ENCODE measurements at regions not wholly inside any gene's neighbourhood (a gene's known extent, or its start where the extent isn't known, plus 50 kb on each side); places are given as distances from the start of the nearest gene placed in this dataset.
"Not testable (repeated sequence)": the region's sequence is repeated elsewhere in the genome, so short reads cannot be mapped to it uniquely, and the experiment has no call there.

DNA sequence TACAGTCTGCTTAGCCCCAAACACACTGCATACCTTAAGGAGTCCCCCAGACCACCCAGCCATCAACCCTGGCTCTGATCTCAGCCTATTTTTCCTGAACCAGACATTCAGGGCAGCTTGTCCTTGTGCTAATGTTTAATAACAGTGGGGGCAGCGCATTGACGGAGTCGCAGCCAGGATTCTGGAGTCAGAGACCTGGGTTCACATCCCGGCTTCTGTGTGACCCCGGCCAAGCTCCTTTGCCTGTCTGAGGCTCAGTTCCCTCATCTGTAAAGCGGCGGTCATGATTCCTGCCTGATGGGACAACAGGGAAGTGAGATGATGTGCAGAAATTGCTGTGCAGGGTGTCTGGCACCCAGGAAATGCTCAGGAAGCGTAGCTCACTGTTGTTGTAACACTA lies 63.1 kb downstream of the MATN1 start:
- DNase-seq = no peak

DNA sequence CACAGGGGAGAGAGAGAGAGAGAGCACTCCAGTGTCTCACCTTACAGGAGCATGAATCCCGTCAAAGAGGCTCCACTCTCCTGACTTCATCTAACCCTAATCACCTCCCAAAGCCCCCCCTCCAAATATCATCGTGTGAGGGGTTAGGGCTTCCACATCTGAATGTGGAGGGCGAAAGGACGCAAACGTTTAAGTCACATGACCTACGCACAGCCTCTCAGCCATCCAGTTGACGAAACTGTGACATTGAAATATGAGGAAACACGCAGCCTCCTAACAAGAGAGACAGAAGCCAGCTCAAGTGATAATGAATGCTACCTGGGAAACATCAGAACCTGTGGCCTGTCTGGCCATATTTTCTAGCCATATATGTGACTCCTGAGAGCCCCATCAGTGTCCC lies 63.7 kb downstream of the MATN1 start:
- no peak for DNase-seq

DNA sequence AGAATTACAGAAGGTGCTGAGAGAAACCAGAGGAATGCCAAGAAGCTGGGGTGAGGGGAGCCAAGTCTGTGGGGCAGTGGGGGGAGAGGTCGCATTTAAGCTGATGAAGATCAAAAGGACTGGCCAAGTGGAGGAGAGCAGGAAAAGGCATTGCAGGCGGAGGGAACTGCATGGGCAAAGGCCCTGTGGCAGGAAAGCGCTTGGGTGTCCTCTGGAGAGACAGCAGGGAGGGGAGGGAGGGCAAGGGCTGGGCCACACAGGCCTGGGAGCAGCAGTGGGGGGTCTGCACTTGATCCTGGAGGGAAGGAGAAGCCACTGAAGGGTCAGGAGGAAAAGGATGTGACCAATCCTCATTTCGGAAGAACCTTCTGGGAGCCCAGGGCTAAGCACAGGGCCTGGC lies 65.0 kb downstream of the MATN1 start:
- DNase-seq = not testable (repeated sequence)

DNA sequence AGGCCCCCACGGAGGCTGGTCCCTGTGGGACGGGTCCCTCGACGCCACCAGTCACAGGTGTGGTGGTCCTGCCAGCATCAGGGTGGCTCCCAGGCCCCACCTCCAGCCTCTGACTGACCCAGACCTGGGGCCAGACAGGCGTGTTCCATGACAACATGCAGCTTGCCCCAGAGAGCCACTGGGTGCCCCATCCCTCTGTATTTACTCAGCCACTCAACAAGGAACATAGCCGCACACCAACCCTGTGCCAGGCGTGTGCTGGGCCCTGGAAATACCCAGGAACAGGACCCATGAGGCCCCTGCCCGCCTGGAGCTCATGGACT lies 65.4 kb downstream of the MATN1 start:
- DNase-seq = no peak

DNA sequence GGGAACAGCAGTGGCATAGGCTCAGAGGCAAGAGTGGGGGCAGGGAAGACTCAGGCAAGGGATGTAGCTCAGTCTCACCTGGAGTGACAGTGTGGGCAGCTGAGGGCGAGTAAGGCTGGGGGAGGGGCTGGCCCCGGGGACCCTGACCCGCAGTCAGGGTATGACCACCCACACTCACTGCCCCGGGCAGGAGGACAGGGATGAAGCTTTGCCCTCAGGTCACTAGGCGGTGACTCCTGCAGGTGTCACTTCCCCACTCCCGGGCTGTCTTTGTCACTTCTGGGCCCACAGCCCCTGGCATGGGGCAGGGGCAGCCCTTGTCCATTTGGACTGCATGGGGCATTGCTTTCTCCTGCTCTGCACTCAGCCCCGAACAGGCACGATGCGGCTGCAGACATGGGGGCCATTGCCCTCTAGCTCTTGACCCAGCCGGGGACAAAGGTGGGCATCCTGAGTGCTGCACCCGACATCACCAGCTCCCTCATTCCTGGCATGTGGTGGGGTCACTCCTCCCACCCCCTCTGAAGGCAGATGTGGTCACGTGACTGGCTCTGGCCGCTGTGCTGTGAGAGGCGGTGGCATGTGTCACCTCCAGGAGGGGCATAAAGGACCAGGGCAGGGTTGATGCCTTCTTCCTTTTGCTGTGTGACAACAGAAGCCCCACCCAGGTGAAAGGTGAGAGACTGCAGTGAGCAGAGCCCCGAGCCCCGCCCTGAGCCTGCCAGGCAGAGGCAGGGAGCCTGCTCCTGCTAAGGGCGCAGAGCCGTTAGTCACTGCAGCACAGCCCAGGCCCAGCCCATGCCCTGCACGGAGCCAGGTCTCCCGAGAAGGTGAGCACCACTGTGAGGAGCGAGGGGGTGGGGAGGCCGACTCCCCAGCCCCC lies 66.0 kb downstream of the MATN1 start:
- no peak for DNase-seq

DNA sequence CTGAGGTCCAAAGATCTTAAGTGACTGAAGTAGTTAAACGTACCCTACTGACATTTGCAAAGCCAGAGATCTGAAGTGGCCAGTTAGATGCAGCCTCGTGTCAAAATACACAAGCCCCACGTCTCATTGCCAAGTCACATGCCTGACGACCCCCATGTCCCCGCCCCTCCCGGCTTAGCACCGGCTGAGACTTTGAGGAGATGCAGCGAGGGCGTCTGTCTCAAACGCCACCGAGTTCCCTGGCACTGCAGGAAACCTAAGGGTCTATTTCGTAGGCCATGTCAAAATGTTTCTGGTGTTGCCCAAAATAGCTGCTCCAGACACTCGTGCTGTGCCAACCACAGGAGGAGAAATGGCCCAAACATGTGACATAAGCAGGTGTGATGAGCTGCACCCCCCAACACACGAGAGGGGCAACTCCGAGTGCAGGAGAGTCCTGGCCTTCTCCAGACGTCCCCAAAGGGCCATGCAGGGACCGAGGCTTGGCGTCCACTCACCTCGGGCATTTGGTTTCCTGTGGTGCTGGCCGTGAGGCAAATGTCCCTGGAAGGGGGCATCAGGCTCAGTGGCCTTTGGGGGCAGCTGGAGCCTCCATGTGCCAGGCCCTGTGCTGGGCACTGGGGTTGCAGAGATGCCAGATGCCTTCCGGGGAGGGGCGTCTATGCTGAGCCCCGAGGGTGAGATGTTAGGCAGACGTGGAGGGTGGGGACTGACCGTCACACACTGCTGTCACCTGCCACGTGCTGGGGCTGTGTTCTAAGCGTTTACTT lies 67.0 kb downstream of the MATN1 start:
- DNase-seq = no peak

DNA sequence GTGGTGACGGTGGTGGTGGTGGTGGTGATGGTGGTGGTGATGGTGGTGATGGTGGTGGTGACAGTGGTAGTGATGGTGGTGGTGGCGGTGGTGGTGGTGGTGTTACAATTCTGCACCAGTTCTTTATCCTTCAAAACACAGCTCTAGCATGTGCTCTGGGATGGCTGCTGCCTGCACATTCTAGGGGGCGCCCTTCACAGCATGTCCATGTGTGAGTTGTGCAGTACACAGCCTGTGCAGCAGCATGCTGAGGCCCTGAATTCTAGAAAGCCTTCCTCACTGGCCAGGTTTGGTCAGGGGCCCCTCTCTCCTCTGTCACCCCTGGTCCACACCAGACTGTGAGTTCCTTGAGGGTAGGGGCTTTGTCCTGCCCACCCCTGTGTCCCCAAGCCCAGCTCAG lies 67.7 kb downstream of the MATN1 start:
- no peak for DNase-seq

DNA sequence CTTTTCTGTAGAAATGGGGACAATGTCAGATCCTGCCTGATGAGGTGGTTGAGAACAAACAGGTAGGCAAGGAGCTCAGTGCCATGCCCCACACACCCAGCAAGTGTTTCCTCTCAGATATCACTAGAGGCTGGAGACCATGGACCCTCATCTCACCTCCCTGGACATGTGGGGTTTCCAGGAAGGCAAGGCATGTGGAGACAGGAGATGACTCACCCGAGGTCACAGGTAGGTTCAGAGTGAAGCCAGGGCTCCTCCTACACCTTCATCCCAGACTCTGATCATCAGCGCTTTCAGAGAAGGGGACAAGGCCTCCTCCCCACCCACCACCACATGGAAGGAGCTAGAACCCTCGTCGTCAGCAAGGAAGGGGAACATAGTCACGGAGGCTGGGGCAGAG lies 69.2 kb downstream of the MATN1 start:
- DNase-seq = no peak

DNA sequence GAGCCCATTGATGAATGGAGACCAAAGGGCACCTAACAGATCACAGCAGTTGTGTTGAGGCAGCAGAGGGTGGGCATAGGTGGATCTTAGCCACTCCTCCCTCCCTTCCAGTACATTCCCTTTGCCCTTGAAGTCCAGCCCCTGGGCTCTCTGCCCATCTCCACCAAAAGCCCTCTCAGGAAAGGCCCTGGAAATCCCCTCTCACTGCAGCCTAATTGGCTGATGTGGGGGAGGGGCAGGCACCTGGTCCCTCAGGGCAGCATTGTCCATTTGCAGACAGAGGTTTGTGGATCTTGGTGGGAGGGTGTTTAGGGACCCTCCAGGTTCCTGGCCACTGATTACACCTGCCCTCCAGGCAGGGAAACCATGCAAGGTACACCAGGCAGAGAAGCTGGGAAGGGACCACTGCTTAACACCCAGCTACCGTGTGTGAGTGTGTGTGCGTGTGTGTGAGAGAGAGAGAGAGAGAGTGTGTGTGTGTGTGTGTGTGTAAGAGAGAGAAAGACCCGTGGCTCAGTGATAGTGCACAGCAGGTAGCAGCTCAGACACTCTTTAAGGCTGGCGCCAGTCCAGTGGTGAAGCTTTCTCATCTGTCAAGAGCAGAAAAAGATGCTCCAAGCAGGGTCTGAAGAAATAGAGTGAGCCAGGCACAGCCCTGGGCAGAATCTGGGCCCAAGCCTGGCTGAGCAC lies 71.1 kb downstream of the MATN1 start:
- no peak for DNase-seq

DNA sequence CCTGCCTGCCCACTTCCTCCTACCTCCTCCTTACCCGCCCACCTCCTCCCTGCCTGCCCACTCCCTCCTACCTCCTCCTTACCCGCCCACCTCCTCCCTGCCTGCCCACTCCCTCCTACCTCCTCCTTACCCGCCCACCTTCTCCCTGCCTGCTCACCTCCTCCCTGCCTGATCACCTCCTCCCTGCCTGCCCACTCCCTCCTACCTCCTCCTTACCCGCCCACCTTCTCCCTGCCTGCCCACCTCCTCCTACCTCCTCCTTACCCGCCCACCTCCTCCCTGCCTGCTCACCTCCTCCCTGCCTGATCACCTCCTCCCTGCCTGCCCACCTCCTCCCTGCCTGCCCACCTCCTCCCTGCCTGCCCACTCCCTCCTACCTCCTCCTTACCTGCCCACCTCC lies 72.0 kb downstream of the MATN1 start:
- not testable (repeated sequence) for DNase-seq

DNA sequence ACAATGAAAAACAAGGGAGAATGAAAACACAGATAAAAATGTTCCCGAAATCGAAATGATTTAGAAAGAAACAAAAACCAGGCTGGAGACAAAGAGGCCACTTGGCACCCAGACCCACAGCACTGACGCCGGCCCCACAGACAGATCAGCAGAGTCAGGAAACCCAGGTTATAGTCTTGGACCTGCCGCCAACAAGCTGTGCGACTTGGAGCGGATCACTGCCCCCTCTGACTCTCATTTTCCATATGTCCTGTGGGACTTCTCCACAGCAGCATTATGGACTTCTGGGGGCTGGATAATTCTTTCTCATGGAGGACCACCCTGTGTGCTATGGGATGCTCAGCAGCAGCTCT lies 72.4 kb downstream of the MATN1 start:
- DNase-seq = no peak

DNA sequence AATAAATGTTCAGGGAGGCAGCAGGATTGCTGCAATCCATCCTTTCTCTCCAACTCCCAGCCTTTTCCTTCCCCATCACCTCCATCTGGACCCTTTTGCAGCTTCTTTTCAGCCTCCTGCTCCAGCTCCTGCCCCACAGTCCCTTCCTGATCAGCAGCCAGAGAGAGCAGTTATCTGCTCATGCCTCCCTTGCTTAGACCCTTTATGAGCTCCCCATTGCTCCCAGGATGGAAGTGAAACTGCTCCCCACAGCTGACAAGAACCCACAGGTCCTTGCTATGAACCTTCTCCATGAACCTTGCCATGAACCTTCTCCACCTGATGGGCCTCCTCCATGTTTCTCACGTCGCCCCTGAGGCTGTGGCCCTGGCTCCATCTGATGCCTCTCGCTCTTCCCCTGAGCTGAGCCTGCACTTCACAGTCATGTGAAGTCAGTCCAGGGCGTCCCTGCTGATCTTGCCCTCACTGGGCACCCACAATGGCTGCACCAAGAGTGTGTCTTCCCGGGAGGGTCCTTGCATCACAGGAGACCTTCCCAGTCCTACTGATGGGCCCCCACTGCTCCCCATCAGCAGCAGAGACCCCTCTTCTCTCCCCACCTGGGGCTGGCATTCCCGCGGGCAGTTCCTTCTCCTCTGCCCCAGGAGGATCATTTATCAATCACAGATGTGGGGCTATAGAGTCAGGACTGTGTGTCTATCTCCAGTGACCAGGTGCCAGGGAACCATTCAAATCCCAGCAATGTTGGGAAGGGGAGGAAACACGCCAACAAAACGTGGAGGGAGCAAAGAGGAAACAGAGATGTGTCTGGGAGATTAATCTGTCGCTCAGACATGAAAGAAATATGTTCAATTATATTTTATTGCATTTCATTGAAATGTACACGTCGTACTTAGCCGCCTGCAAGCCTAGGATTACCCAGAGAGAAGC lies 73.1 kb downstream of the MATN1 start:
- DNase-seq = no peak

DNA sequence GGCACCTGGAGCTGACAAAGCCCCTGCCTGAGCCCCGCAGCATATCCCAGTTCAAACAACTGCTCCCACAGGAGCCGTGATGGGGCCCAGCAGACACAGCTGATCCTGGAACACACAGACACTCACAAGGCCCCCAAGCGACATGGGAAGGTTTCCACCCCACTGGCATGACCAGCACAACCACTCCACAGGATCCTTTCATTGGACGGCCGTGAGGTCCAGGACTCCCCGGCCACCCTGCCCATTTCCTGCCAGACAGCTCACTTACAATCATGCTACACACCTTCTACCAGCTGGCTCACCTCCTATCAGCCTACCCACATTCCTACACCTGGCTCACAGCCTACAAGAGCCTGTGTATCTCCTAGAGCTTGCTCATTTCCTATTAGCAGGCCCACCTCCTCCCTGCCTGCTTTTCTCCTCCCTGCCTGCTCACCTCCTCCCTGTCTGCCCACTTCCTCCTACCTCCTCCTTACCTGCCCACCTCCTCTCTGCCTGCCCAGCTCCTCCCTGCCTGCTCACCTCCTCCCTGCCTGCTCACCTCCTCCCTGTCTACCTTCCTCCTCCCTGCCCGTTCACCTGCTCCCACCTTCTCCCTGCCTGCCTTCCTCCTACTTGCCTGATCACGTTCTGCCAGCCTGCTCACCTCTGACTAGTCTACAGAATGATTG lies 73.9 kb downstream of the MATN1 start:
- DNase-seq = no peak

DNA sequence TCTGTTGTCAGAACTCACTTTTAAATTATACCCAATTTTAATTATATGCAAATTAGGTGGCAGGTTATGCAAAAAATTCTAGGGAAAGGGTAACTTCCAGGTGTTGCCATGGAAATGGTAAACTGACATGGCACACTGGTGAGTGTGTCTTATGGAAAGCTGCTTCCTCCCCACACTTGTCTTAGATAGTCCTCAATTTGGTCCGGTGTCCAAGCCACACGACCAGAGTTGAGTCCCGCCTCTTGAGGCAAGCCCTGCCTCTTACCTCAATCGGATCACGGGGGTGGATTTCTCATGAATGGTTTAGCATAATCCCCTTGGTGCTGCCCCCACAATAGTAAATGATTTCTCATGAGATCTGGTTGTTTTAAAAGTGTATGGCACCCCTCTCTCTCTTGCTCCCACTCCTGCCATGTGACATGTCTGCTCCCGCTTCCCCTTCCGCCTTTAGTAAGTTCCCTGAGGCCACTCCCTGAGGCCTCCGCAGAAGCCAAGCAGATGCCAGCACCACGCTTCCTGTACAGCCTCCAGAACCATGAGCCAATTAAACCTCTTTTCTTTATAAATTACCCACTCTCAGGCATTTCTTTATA lies 74.9 kb downstream of the MATN1 start:
- no peak for DNase-seq

DNA sequence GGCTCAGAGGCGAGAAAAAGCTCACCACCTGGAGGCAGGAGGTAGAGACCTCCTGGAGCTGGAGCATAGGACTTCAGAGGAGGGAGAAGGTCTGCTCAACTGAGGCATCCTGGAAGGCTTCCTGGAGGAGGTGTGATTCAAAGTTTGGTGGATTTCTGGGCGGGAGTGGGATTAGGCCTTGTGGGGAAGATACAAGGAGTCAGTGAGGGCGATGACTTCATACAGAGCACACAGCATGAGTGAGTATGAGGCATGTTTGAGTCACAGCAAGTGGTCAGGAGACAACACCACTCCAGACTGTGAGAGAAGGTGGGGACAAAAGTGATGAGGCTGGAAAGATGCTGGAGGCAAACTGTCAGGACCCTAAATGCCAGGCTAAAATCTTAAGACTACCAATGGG lies 77.6 kb downstream of the MATN1 start:
- DNase-seq = no peak

DNA sequence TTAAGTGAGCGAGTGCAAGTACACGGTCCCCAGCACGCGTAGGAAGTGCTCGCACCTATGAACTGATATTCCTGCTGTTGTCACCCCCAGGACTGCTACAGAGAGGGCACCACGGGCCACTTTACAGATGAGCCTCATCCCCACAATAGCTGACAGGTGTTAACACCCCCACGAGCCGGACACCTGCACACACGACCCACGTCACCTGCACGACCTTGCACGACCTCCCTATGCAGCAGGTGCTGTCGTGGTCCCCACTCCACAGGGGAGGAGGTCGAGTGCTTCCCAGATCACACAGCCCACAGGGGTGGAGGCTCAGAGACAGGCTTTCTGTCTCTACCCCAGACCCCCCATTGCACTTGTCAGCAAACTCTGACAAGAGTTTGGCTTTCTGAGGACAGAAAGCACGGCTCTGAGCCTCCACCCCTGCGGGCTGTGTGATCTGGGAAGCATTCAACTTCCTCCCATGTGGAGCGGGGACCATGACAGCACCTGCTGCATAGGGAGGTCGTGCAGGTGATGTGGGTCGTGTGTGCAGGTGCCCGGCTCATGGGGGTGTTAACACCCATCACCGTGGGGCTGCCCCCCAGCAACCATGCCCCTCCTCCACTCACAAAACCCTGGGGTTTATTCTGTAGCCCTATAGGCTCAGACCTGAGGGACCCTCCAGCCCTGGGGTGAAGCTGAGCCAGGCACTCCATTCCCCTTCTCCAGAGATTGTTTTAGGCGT lies 80.8 kb downstream of the MATN1 start:
- DNase-seq = no peak

DNA sequence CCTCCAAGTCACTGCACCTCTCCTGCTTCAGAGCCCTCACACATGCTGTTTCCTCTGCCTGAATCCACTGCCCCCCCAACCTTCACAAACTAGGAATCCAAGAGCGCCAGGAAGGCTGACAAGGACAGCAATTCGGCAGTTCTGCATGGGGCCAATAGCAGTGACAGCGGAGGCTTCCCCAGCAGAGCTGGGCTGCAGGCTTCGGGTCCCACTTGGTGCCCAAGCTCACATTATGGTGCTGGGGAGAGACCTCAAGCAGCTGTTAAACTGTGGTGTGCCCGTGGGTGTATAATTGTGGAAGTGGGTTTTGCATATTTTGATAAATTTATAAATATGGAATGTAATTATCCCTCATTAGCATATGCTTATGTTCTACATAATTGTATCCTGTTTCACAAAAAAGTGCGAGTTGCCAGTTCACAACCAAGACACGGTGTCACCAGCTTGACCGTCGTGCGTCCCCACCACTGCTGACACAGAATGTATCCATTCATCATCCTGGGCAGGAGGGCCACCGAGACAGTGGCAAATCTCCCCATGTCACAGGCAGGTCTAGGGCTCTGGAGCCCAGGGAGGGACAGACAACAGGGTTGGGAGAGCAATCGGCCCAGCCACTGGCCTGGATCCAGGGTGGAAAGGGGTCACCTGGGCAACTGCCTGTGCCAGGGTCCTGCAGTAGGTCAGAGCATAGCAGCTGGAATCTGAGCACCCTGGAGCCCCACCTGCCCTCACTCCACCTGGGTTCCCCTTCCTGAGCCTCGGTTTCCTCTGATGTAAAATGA lies 81.6 kb downstream of the MATN1 start:
- no peak for DNase-seq

DNA sequence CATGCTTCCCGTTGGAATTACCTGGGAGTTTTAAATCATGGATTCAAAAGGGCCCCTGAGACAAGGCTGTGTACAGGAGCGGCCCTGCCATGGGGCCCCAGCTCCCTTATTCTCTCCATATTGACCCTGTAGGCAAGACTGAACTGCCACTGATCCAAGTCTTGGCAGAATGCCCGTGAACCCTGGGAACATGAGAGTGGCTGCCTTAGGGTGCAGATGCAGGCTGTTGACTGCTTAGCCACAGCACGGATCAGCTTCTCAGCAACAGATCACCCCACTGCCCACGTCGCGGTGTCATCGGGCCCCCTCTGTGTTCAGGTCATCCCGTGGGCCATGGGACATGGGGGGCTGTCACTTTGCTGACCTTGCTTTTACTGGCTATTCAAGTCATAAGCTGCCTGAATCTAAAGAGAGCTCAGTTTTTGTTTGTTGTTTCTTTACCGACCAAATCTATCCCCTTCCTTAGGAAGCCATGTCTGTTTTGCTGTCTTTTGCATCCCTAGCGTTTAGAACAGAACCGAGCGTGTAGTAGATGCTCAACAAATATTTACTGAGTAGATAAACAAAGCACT lies 83.4 kb downstream of the MATN1 start:
- DNase-seq = no peak

DNA sequence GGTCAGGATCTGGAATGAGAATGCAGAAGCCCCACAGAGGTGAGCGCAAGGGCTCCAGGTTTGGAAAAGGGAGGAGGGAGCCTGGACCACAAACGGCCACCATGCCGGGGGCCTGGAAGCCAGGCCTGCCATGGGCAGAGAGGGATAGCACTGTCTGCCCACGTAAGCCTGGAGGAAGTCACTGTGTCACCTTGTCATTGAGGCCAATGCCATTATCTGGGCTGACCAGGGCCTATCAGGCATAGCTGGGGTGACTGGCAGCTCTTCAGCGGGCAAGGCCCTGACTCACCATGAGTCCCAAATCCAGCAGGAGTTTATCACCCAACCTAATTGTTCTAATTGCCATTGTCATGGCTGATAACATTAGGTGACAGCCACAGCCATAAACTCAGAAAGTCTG lies 84.6 kb downstream of the MATN1 start:
- no peak for DNase-seq

DNA sequence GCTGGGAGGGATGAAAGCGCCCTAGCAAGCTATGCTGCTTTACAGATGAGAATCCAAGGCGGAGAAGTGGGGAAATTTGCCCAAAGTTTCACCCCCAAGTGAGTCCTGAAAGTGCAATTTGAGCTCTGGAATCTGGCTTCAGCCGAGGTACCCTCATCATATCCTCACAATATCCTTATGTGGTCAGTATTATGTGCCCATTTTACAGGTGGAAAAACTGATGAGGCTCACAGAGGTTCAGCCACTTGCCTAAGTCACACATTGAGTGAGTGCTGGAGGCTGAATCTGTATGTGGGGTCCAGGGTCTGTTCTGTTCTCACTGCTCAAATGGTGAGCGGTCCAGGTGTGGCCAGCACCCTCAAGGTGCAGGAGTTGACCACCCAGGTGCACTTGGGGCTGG lies 85.3 kb downstream of the MATN1 start:
- DNase-seq = no peak
